GM12878 (cell line): ENCODE measurements at regions not wholly inside any gene's neighbourhood (a gene's known extent, or its start where the extent isn't known, plus 50 kb on each side); places are given as distances from the start of the nearest gene placed in this dataset.

Experiments
- ATAC-seq: fragments of 200-7000 bp; cut with Tn5 transposase; 3 replicates; pipeline ENCODE4 v1.9.1; 2020; ENCODE audit warnings: mild to moderate bottlenecking, moderate library complexity
- BruUV-seq: library from RNA; stranded (reverse); fragments of 400-500 nt; replicated peaks from 2 replicates; lab custom pipeline; 2021; lab: Mats Ljungman, UMichigan
- CTCF ChIA-PET: fragments of 300-600 bp; sonication (Branson Sonifier 250); formaldehyde crosslinking; extraction: SDS; loops from one replicate; lab custom pipeline; 2021; ENCODE audit warnings: inconsistent platforms; lab: Yijun Ruan, JAX
- POLR2A ChIA-PET: fragments of 350-600 bp; formaldehyde crosslinking; extraction: SDS; loops from one replicate; lab custom pipeline; 2021; ENCODE audit warnings: inconsistent platforms; lab: Charles Lee
- RAD21 ChIA-PET: fragments of 300-600 bp; sonication (Branson Sonifier 250); formaldehyde crosslinking; loops from one replicate; lab custom pipeline; 2023; ENCODE audit warnings: antibody characterized with exemption; ENCODE audit not compliant: unreplicated experiment; lab: Charles Lee
- SMC1A ChIA-PET: fragments of 300-600 bp; sonication (Branson Sonifier 250); formaldehyde crosslinking; loops from one replicate; lab custom pipeline; 2023; ENCODE audit not compliant: unreplicated experiment, uncharacterized antibody; lab: Charles Lee
- DNase-seq: peaks from one replicate; pipeline ENCODE4 v3.0.0-alpha.2; 2011; ENCODE audit warnings: low read depth, low spot score
- FAIRE-seq: peaks from 3 replicates; lab custom pipeline; 2011; peaks lifted over from hg19 to GRCh38; lab: Jason Lieb, UNC
- H2AFZ ChIP-seq: 2 replicates; pipeline ENCODE4 v1.6.0; 2011; ENCODE audit warnings: low read depth, low read length, control low read depth; ENCODE audit not compliant: control insufficient read depth
- H3K27ac ChIP-seq: 2 replicates; pipeline ENCODE4 v1.5.1; 2011; ENCODE audit warnings: control low read depth; ENCODE audit not compliant: control insufficient read depth, insufficient read depth
- H3K27me3 ChIP-seq, 2 experiments: replicated peaks in 1 of 2; 2 replicates each; pipeline versions ENCODE4 v1.6.0 to v1.6.1; 2011; ENCODE audit warnings: low read length in 1 of 2; ENCODE audit not compliant: control insufficient read depth in 2 of 2, insufficient read depth in 2 of 2
- H3K36me3 ChIP-seq, 2 experiments: 2 replicates each; pipeline ENCODE4 v1.5.1; 2011; ENCODE audit warnings: low read length in 1 of 2; ENCODE audit not compliant: control insufficient read depth in 2 of 2, insufficient read depth in 2 of 2
- H3K4me1 ChIP-seq: 2 replicates; pipeline ENCODE4 v1.6.1; 2011; ENCODE audit warnings: mild to moderate bottlenecking, low read length, moderate library complexity, mixed read lengths; ENCODE audit not compliant: control insufficient read depth, insufficient read depth
- H3K4me2 ChIP-seq: 2 replicates; pipeline ENCODE4 v1.6.0; 2011; ENCODE audit warnings: control low read depth; ENCODE audit not compliant: control insufficient read depth, insufficient read depth
- H3K4me3 ChIP-seq: fragments of 200-600 bp; sonication (generic); 2 replicates; pipeline ENCODE4 v1.5.1; 2016
- H3K79me2 ChIP-seq: 2 replicates; pipeline ENCODE4 v1.6.0; 2011; ENCODE audit warnings: low read length; ENCODE audit not compliant: control insufficient read depth, insufficient read depth
- H3K9ac ChIP-seq: 2 replicates; pipeline ENCODE4 v1.8.0; 2011; ENCODE audit warnings: low read length, control low read depth, mixed read lengths; ENCODE audit not compliant: control insufficient read depth, insufficient read depth
- H3K9me3 ChIP-seq: replicated peaks from 3 replicates; pipeline ENCODE4 v1.5.1; 2011; ENCODE audit warnings: mild to moderate bottlenecking, low read length; ENCODE audit not compliant: control insufficient read depth, insufficient read depth
- H4K20me1 ChIP-seq: 2 replicates; pipeline ENCODE4 v1.6.0; 2011; ENCODE audit not compliant: control insufficient read depth, insufficient read depth
- ASH2L ChIP-seq: fragments of 300-600, 200-600 bp; sonication (generic); IDR thresholded peaks from 2 replicates; pipeline ENCODE4 v1.6.1; 2017; ENCODE audit warnings: low read depth, mild to moderate bottlenecking, borderline replicate concordance
- ATF3 ChIP-seq: IDR thresholded peaks from 2 replicates; pipeline ENCODE4 v1.6.1; 2011; ENCODE audit warnings: low read depth, mild to moderate bottlenecking, low read length, moderate library complexity, borderline replicate concordance; ENCODE audit errors: extremely low read depth
- ATF7 ChIP-seq: fragments of 450-650 bp; IDR thresholded peaks from 2 replicates; pipeline ENCODE4 v1.6.1; 2016; ENCODE audit warnings: low read depth, mild to moderate bottlenecking
- EED ChIP-seq: sonication (generic); IDR thresholded peaks from 2 replicates; pipeline ENCODE4 v1.6.1; 2016; ENCODE audit warnings: antibody characterized with exemption, low read depth
- GABPA ChIP-seq: IDR thresholded peaks from 2 replicates; pipeline ENCODE4 v1.6.1; 2014; ENCODE audit warnings: antibody characterized with exemption, low read depth, mild to moderate bottlenecking, inconsistent platforms
- HDAC2 ChIP-seq: fragments of 200-600 bp; sonication (generic); IDR thresholded peaks from 2 replicates; pipeline ENCODE4 v1.6.1; 2017
- HSF1 ChIP-seq: fragments of 150-350 bp; IDR thresholded peaks from 2 replicates; pipeline ENCODE4 v1.6.1; 2014; ENCODE audit warnings: mild to moderate bottlenecking, low read depth, low read length
- IRF5 ChIP-seq: fragments of 450-650 bp; IDR thresholded peaks from 2 replicates; pipeline ENCODE4 v1.6.1; 2017; ENCODE audit warnings: borderline replicate concordance
- MYB ChIP-seq: fragments of 150-350 bp; IDR thresholded peaks from 2 replicates; pipeline ENCODE4 v1.6.1; 2014; ENCODE audit warnings: mild to moderate bottlenecking, low read depth, low read length, borderline replicate concordance
- NBN ChIP-seq: fragments of 450-650 bp; IDR thresholded peaks from 2 replicates; pipeline ENCODE4 v1.6.1; 2016
- NR2C1 ChIP-seq: fragments of 450-650 bp; IDR thresholded peaks from 2 replicates; pipeline ENCODE4 v1.6.1; 2017; ENCODE audit warnings: antibody characterized with exemption, mild to moderate bottlenecking, moderate library complexity
- PKNOX1 ChIP-seq: fragments of 450-650 bp; IDR thresholded peaks from 2 replicates; pipeline ENCODE4 v1.6.1; 2016; ENCODE audit warnings: mild to moderate bottlenecking
- RELA ChIP-seq: fragments of 450-650 bp; IDR thresholded peaks from 2 replicates; pipeline ENCODE4 v1.8.0; 2014; ENCODE audit warnings: borderline replicate concordance; ENCODE audit not compliant: partially characterized antibody
- SREBF1 ChIP-seq: IDR thresholded peaks from 2 replicates; pipeline ENCODE4 v1.6.1; 2012; ENCODE audit warnings: mild to moderate bottlenecking, low read length
- TCF7 ChIP-seq: IDR thresholded peaks from 2 replicates; pipeline ENCODE4 v1.6.1; 2014; ENCODE audit warnings: antibody characterized with exemption, borderline replicate concordance
- ZBED1 ChIP-seq: IDR thresholded peaks from 2 replicates; pipeline ENCODE4 v1.6.1; 2016; ENCODE audit warnings: borderline replicate concordance
- WGBS: methylation state at CpG from one replicate; pipeline ENCODE4 v1.1.6; 2016; ENCODE audit warnings: low lambda C conversion rate; ENCODE audit not compliant: insufficient replicate concordance, insufficient coverage; ENCODE audit errors: missing lambda C conversion rate; 5-methylcytosine and 5-hydroxymethylcytosine counted together
- in situ Hi-C: fragments of 300-500 bp; cut with MboI; formaldehyde crosslinking; loops from 9 replicates; pipeline ENCODE4 v1.14.3; 2018; ENCODE audit warnings: mixed read lengths
- intact Hi-C: fragments of 100-400 bp; cut with micrococcal nuclease; formaldehyde crosslinking; loops from one replicate; pipeline ENCODE4 v1.14.2; 2022; ENCODE audit not compliant: unreplicated experiment

GRCh38 chr6:50147371-50147770, 97.6 kb upstream of the DEFB112 start (continued):
- TF ChIP-seq NR2C1 (no peak), PKNOX1 (no peak), MYB (no peak), NBN (no peak), ATF7 (no peak), GABPA (no peak), TCF7 (no peak), HDAC2 (no peak)

- intact Hi-C loops (no loop called here), in situ Hi-C loops (no loop called here)
- ChIA-PET POLR2A (no interaction called here), RAD21 (no interaction called here), CTCF (no interaction called here), SMC1A (no interaction called here)
- no peak overlapping the region for H3K4me3 ChIP-seq
- no peaks in the 10 kb centered on the region for H3K9me3 ChIP-seq
- H3K27ac ChIP-seq = no peak overlapping the region
- H3K79me2 ChIP-seq = no peaks in the 10 kb centered on the region
- no peaks in the 10 kb centered on the region for H3K27me3 ChIP-seq
- H4K20me1 ChIP-seq = no peaks in the 10 kb centered on the region
- WGBS = 88% methylated on average over 1 of the region's 1 CpG
- no peak for FAIRE-seq
- DNase-seq = no peak
- TF ChIP-seq IRF5 (no peak), HSF1 (no peak), RELA (no peak), ATF3 (no peak), ZBED1 (no peak), ASH2L (no peak), SREBF1 (no peak), EED (no peak)
- no peak overlapping the region for H2AFZ ChIP-seq
- BruUV-seq = no TSS peak
- H3K4me2 ChIP-seq = no peak overlapping the region
- no peaks in the 10 kb centered on the region for H3K36me3 ChIP-seq
- no peaks in the 10 kb centered on the region for H3K4me1 ChIP-seq
- no peak for ATAC-seq
- H3K9ac ChIP-seq = no peak overlapping the region
These were observed 130.9 kb upstream of the DEFB112 start for GRCh38 chr6:50180646-50181045.
